ENCODE measurements at regions not wholly inside any gene's neighbourhood (a gene's known extent, or its start where the extent isn't known, plus 50 kb on each side); places are given as distances from the start of the nearest gene placed in this dataset.

DNA sequence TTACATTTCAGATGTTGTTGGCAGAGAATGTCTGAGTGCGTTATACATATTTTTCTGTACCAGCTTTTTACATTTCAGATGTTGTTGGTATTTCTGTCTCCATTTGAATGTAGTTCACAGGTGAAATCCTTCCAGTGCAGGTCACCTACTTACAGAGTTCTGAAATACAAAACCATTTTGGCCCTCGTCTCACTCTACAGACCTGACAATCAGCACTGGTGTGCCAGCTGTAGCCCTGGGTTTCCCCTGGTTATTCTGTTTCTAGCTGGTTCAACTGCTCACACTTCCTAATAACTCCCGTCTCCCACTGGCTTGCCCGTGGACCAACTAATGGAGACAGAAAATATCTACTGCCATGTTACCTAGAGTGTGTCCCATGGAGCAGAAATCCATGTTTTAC, 87.5 kb upstream of the CDIN1 start:
- no peak overlapping the region for H3K4me3 Mint-ChIP-seq
- H3K9me3 Mint-ChIP-seq = no peaks in the 10 kb centered on the region
- peaks cover 5% of the 10 kb centered on the region for H3K27me3 Mint-ChIP-seq
- H3K36me3 Mint-ChIP-seq (ENCODE audit: low read depth) = no peaks in the 10 kb centered on the region
- DNase-seq = no peak
- no peaks in the 10 kb centered on the region for H3K4me1 Mint-ChIP-seq (ENCODE audit: low read depth)
- no peak overlapping the region for H3K27ac Mint-ChIP-seq

DNA sequence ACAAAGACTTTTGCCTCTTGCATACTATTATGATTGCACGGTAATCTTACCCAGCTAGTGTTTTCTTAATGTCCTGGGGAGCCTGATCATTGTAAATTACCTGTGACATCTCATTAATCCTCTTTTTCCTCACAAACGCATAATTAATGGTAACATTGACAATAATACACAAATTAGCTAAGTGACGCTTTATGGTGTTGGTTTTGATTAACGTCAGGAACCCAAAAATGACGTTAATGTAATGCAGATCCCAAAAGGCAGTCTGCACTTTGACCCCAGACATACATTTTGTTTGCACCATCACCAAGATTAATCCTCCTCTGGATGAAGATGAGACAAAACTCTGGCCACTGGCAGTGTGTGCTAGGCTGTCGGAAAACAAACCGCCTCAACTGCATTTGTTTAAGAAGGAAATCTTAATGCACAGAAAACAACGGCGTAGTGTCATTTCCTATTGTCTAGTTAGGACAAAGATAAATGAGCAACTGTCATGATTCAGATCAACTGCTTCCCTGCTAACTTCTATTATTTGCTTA, 83.9 kb upstream of the CDIN1 start:
- no peak for DNase-seq
- Mint-ChIP-seq H3K4me1 (ENCODE audit: low read depth) (no peaks in the 10 kb centered on the region), H3K27ac (no peak overlapping the region), H3K9me3 (no peaks in the 10 kb centered on the region), H3K36me3 (ENCODE audit: low read depth) (no peaks in the 10 kb centered on the region), H3K27me3 (peaks cover 19% of the 10 kb centered on the region), H3K4me3 (no peak overlapping the region)

DNA sequence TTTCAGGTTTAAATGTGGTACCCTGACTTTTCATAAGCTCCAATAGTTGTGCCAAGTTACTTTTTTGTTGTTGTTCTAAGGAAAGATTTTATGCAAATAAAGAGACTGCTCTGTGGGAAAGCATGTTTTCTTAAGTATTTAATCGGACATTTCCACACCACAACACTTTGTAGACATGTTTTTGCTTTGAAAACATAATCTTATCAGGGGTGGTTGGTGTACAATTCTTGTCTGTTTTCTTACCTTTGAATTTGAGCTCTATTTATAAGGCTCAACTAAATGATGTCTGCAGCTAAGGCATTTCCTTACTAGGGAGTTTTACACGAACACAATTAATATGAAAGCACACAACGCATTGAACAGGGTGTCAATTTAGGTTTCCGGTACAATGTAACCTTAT, 81.5 kb upstream of the CDIN1 start:
- Mint-ChIP-seq H3K4me1 (ENCODE audit: low read depth) (no peaks in the 10 kb centered on the region), H3K36me3 (ENCODE audit: low read depth) (no peaks in the 10 kb centered on the region), H3K4me3 (no peak overlapping the region), H3K9me3 (no peaks in the 10 kb centered on the region), H3K27me3 (peaks cover 24% of the 10 kb centered on the region), H3K27ac (no peak overlapping the region)
- DNase-seq = no peak

DNA sequence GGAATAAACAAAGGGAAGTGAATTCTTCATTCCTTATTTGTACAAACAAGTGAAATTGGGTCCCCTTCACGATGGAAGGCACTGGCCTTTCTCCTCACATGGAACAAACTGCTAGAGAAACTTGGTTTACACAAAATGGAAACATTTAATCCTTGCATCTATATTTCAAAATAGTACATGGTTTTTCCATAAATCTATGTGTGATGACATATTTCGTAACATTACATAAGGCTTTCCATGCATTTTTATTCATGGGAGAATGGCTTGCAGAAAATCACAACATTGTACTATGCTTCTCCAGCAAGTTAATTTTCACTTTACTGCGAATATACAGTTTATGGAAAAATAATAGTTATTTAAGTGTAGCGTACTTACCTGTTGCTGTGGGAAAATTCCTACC, 81.0 kb upstream of the CDIN1 start:
- Mint-ChIP-seq H3K4me3 (no peak overlapping the region), H3K27ac (no peak overlapping the region), H3K27me3 (peaks cover 25% of the 10 kb centered on the region), H3K36me3 (ENCODE audit: low read depth) (no peaks in the 10 kb centered on the region), H3K4me1 (ENCODE audit: low read depth) (no peaks in the 10 kb centered on the region), H3K9me3 (no peaks in the 10 kb centered on the region)
- DNase-seq = no peak

DNA sequence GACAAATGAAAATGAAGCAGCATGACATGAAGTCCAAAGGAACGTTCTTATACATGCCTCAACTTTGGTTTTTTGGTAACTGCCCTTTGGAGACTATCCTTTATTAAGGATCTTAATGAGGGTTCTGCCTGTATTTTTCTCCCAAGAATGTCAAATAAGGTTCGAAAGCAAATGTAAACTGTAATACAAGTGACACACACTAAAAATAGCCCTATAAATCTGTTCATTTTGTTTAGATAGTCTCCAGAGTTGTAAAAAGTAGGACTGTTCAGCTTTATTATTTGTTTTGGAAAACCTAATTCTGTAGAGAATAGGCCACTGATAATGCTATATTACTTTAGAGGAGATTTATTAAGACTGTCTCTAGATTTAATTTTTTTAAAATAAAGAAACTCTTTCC, 80.5 kb upstream of the CDIN1 start:
- Mint-ChIP-seq H3K4me1 (ENCODE audit: low read depth) (no peaks in the 10 kb centered on the region), H3K27me3 (peaks cover 25% of the 10 kb centered on the region), H3K4me3 (no peak overlapping the region), H3K27ac (no peak overlapping the region), H3K9me3 (no peaks in the 10 kb centered on the region), H3K36me3 (ENCODE audit: low read depth) (no peaks in the 10 kb centered on the region)
- no peak for DNase-seq

DNA sequence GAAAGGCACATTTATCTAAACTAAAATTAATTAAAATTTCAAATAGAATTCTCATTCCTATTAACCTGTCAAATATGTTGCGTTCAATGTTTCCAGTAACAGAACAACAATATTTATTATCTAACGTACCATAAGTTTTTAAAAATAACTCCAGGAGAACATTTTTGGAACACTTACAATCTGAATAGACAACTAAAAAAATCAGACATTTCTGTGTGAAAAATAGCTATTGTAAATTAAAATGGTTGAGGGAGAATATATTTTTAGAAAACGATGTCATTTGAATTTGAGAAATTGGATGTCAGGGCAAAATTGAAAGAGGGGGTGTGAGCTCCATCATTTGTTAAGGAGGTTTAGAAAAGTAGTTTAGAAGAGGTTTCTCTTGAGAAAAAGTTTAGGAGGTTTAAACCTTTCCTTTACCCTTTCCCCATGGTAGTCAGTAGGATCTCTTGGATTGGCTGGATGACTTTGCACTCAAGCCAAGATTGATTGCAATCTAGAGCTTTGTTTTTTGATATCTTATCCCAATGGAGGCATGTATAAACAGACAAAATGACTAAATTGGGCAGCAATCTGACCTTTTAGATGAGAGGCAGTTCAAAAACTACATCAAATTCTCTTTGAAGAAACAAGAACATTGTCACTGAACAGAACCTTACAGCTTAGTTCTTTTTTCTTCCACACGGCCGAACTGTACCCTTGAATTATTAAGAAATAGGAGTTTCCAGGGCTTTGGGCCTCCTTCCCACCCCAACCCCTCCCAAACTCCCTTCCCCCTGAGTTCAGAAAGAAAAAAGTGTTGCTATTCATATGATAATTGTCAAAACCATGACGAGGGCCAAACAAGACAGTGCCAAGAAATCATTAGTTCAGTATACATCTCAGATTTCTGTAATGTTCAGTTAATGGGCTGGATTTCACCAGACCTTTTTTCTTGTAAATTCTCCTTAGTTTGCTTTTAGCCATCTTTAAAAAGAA, 79.7 kb upstream of the CDIN1 start:
- Mint-ChIP-seq H3K4me1 (ENCODE audit: low read depth) (no peaks in the 10 kb centered on the region), H3K4me3 (no peak overlapping the region), H3K27ac (no peak overlapping the region), H3K9me3 (no peaks in the 10 kb centered on the region), H3K27me3 (peaks cover 25% of the 10 kb centered on the region), H3K36me3 (ENCODE audit: low read depth) (no peaks in the 10 kb centered on the region)
- no peak for DNase-seq

DNA sequence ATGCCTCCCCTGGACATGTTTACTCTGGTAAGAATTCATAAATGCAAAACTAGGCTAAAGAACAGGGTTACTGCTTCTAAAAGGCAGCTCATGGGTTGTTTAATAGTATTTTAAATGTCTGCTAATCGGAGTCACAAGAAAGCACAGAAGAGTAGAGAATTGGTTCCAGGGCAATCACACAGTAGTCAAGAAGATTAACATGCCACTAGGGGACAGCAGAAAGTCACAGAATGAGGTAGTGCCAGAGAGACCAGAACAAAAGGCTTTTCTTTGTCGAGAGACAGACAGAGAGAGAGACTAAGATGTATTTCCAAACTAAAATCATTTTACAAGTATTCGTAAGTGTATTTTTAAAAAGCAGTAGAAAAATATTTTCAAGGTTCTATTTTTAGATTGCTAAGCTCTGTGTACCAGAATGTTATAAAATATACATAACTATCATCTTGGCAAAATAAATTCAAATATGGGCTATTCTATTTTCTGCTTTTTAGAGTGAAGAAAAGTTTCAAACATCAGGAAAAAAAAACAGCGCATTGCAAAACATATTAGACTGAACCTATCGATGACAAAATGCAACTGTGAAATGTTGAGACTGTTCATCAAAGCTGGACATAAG, 78.3 kb upstream of the CDIN1 start:
- DNase-seq = no peak
- H3K27me3 Mint-ChIP-seq = peaks cover 23% of the 10 kb centered on the region
- no peaks in the 10 kb centered on the region for H3K4me1 Mint-ChIP-seq (ENCODE audit: low read depth)
- H3K36me3 Mint-ChIP-seq (ENCODE audit: low read depth) = no peaks in the 10 kb centered on the region
- no peak overlapping the region for H3K4me3 Mint-ChIP-seq
- H3K27ac Mint-ChIP-seq = no peak overlapping the region
- H3K9me3 Mint-ChIP-seq = no peaks in the 10 kb centered on the region

DNA sequence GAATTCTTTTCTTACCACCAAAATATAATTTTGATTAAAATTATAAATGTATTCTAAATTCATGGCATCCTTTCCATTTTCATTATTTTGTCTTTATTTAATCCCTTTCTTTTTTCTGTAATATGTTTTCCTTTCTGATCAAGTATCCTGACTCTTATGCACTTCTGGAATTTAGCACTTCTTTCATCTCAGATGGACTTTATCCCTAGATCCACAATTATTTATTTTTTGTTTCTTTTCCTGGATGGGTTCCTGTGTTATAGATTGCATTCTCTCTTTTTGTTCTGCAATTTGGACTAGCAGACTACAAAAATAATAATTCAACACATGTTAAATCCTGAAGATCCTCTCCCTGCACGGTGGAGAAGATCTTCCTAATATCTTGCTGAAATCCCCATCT, 76.9 kb upstream of the CDIN1 start:
- no peaks in the 10 kb centered on the region for H3K4me1 Mint-ChIP-seq (ENCODE audit: low read depth)
- peaks cover 28% of the 10 kb centered on the region for H3K27me3 Mint-ChIP-seq
- H3K9me3 Mint-ChIP-seq = no peaks in the 10 kb centered on the region
- H3K27ac Mint-ChIP-seq = no peak overlapping the region
- no peak for DNase-seq
- H3K4me3 Mint-ChIP-seq = no peak overlapping the region
- no peaks in the 10 kb centered on the region for H3K36me3 Mint-ChIP-seq (ENCODE audit: low read depth)

DNA sequence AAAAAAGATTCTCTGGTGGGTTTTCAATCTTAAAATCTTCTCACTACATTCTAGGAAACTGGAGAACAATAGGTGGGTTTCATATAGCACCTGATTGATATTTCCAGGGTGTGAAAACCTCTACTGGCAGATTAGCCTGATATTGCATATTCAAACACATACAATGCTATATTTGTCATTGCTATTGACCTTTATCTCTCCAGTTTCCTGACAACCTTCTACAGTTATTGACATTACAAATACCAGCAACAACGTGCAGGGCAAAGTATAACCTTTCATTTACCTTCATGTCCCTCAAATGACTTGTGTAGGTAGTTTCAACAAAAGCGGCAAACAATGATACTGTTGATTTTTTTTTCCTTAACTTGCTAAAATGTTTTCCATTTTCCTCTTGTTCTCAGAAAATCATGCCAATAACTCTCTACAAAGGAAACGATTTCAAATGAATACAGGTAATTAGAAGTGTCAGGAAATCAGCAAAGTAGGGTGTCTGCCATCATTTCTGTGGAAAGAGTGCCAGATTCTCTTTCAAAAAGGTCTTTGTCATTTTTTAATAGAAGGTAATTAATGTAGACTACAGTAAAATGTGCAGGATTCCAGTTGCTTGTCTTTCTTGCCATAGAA, 72.6 kb upstream of the CDIN1 start:
- no peak for DNase-seq
- no peak overlapping the region for H3K4me3 Mint-ChIP-seq
- H3K36me3 Mint-ChIP-seq (ENCODE audit: low read depth) = no peaks in the 10 kb centered on the region
- no peaks in the 10 kb centered on the region for H3K9me3 Mint-ChIP-seq
- peaks cover 17% of the 10 kb centered on the region for H3K27me3 Mint-ChIP-seq
- no peaks in the 10 kb centered on the region for H3K4me1 Mint-ChIP-seq (ENCODE audit: low read depth)
- H3K27ac Mint-ChIP-seq = no peak overlapping the region

DNA sequence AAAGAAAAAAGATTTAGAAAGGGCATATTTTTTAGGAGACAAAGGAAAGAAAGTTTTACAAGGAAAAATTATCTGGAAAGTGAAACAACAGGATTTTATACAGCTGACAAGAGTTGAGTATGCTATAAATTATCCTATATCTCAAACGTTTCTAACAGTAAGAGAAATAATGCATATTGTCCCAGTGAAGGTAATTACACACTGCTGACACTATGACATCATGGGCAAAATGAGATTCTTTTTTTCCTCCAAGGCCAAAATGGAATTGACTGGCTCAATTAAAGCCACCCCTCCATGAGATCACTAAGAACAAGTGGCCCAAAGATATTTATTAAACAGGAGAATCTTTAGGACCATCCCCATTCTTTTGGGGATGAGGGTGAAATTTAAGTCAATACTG, 72.0 kb upstream of the CDIN1 start:
- Mint-ChIP-seq H3K9me3 (no peaks in the 10 kb centered on the region), H3K4me3 (no peak overlapping the region), H3K27ac (no peak overlapping the region), H3K27me3 (peaks cover 17% of the 10 kb centered on the region), H3K36me3 (ENCODE audit: low read depth) (no peaks in the 10 kb centered on the region), H3K4me1 (ENCODE audit: low read depth) (no peaks in the 10 kb centered on the region)
- no peak for DNase-seq

DNA sequence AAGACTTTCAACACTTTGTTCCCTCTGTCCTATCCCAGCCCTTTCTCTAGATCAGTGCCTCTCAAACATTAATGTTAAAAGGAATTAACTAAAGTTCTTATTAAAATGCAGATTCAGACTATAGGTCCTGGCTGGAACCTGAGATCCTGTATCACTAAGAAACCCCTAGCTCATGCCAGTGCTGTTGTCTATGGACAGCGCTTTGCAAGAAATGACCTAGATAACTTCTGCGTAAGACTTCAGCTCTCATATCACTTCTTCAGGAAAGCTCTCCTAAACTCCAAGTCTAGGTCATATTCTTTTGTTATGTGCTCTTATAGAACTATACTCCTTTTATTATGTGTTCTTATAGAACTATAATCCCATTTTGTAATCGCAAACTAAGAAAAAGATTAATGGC, 67.8 kb upstream of the CDIN1 start:
- Mint-ChIP-seq H3K27me3 (peaks cover 10% of the 10 kb centered on the region), H3K4me1 (ENCODE audit: low read depth) (no peaks in the 10 kb centered on the region), H3K9me3 (no peaks in the 10 kb centered on the region), H3K36me3 (ENCODE audit: low read depth) (no peaks in the 10 kb centered on the region), H3K27ac (no peak overlapping the region), H3K4me3 (no peak overlapping the region)
- no peak for DNase-seq

DNA sequence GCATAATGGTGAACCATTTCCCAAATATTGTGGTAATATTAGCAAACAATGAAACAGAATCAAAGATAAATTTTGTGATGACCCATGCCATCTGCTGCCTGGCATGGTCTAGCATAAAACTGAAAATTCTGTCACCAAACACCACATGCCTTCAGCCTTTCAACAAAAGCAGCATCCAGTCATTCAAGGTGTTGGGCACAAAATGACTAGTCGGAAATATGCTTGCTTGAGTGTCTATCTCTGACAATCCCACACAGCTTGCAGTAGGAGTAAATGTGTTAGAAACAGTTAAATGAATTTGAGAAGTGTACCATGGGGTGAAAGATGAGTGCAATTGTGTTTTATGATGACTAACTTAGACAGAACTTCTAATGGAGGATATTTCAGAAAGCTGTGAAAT, 61.7 kb upstream of the CDIN1 start:
- Mint-ChIP-seq H3K9me3 (no peaks in the 10 kb centered on the region), H3K4me1 (ENCODE audit: low read depth) (no peaks in the 10 kb centered on the region), H3K27ac (no peak overlapping the region), H3K4me3 (no peak overlapping the region), H3K36me3 (ENCODE audit: low read depth) (no peaks in the 10 kb centered on the region), H3K27me3 (peaks cover 8% of the 10 kb centered on the region)
- DNase-seq = no peak

DNA sequence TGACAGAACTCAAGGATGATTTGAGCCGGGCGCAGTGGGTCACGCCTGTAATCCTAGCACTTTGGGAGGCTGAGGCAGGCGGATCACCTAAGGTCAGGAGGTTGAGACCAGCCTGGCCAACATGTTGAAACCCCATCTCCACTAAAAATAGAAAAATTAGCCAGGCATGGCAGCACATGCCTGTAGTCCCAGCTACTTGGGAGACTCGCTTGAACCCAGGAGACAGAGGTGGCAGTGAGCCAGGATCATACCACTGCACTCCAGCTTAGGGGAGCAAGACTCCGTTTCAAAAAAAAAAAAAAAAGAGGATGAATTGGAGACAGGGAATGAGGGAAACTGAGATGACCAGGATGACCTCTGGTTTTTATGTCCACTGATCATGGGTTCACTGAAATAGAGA, 60.4 kb upstream of the CDIN1 start:
- Mint-ChIP-seq H3K27me3 (peaks cover 7% of the 10 kb centered on the region), H3K27ac (no peak overlapping the region), H3K36me3 (ENCODE audit: low read depth) (no peaks in the 10 kb centered on the region), H3K4me1 (ENCODE audit: low read depth) (no peaks in the 10 kb centered on the region), H3K9me3 (no peaks in the 10 kb centered on the region), H3K4me3 (no peak overlapping the region)
- DNase-seq = no peak

DNA sequence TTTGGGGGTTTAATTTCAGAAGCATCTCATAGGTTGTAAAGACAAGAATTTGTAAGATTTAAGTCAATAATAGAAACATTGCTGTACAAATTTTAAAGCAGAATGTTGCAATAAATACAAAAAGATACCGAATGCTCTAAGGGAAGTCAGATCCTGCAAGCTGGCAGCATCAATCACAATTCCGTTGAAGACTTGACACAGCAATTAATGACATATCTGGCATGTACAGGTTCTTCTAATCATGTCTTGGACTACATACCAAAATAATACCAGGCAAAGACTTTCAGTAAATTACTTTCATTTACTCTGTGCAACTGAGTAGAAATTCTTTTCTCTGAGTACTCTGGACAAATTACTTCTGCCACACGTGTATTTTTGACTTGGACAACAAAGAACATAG, 54.0 kb upstream of the CDIN1 start:
- Mint-ChIP-seq H3K4me1 (ENCODE audit: low read depth) (no peaks in the 10 kb centered on the region), H3K9me3 (no peaks in the 10 kb centered on the region), H3K27ac (no peak overlapping the region), H3K36me3 (ENCODE audit: low read depth) (no peaks in the 10 kb centered on the region), H3K4me3 (no peak overlapping the region), H3K27me3 (peaks cover 15% of the 10 kb centered on the region)
- no peak for DNase-seq

All from activated T-cell treated with anti-CD3 and anti-CD28 coated beads, Interleukin-2, amount 50 U/mL, for 24 hours (primary cell).